ENCODE measurements at regions not wholly inside any gene's neighbourhood (a gene's known extent, or its start where the extent isn't known, plus 50 kb on each side); places are given as distances from the start of the nearest gene placed in this dataset.

GRCh38 chr3:72386327-72387000, 461.8 kb downstream of the SHQ1 start:
- no peak for DNase-seq

GRCh38 chr3:72385167-72385566, 463.1 kb downstream of the SHQ1 start:
- no peak for DNase-seq

- no peak for DNase-seq
Observed at GRCh38 chr3:72384602-72385001, 463.6 kb downstream of the SHQ1 start.

- DNase-seq, result no peak
Observed at GRCh38 chr3:72383883-72384282, 464.4 kb downstream of the SHQ1 start.

GRCh38 chr3:72383230-72383629, 465.0 kb downstream of the SHQ1 start:
- DNase-seq, result no peak

GRCh38 chr3:72382460-72382859, 465.8 kb downstream of the SHQ1 start:
- no peak for DNase-seq

GRCh38 chr3:72381584-72381983, 466.7 kb downstream of the SHQ1 start:
- DNase-seq, result no peak

GRCh38 chr3:72380711-72381493, 467.3 kb downstream of the SHQ1 start:
- no peak for DNase-seq

GRCh38 chr3:72380193-72380592, 468.1 kb downstream of the SHQ1 start:
- DNase-seq, result no peak

- DNase-seq, result no peak
Observed at GRCh38 chr3:72379500-72380187, 468.6 kb downstream of the SHQ1 start.

- no peak for DNase-seq
Observed at GRCh38 chr3:72378287-72378686, 470.0 kb downstream of the SHQ1 start.

- no peak for DNase-seq
Observed at GRCh38 chr3:72376956-72377710, 471.1 kb downstream of the SHQ1 start.

GRCh38 chr3:72375237-72376076, 472.8 kb downstream of the SHQ1 start:
- no peak for DNase-seq

- DNase-seq, result no peak
Observed at GRCh38 chr3:72373139-72373538, 475.1 kb downstream of the SHQ1 start.

GRCh38 chr3:72372161-72372560, 476.1 kb downstream of the SHQ1 start:
- DNase-seq, result no peak

GRCh38 chr3:72371431-72371830, 476.8 kb downstream of the SHQ1 start:
- DNase-seq, result no peak

- DNase-seq, result no peak
Observed at GRCh38 chr3:72370947-72371346, 477.3 kb downstream of the SHQ1 start.

GRCh38 chr3:72369681-72370080, 478.6 kb downstream of the SHQ1 start:
- no peak for DNase-seq

GRCh38 chr3:72368331-72368975, 479.8 kb downstream of the SHQ1 start:
- no peak for DNase-seq

GRCh38 chr3:72361990-72362389, 486.3 kb downstream of the SHQ1 start:
- no peak for DNase-seq

GRCh38 chr3:72359743-72360142, 488.5 kb downstream of the SHQ1 start:
- no peak for DNase-seq

- no peak for DNase-seq
Observed at GRCh38 chr3:72355168-72355567, 493.1 kb downstream of the SHQ1 start.
